ENCODE measurements at regions not wholly inside any gene's neighbourhood (a gene's known extent, or its start where the extent isn't known, plus 50 kb on each side); places are given as distances from the start of the nearest gene placed in this dataset.
A peak's percentile ranks its signal among the peaks of the same experiment; 100 is the strongest.
"Not testable (repeated sequence)": the region's sequence is repeated elsewhere in the genome, so short reads cannot be mapped to it uniquely, and the experiment has no call there.

- no peak for DNase-seq
These were observed 262.3 kb downstream of the TAF11L14 start for GRCh38 chr5:17896605-17897004.

- DNase-seq, result no peak
These were observed 263.5 kb downstream of the TAF11L14 start for GRCh38 chr5:17897776-17898175.

DNA sequence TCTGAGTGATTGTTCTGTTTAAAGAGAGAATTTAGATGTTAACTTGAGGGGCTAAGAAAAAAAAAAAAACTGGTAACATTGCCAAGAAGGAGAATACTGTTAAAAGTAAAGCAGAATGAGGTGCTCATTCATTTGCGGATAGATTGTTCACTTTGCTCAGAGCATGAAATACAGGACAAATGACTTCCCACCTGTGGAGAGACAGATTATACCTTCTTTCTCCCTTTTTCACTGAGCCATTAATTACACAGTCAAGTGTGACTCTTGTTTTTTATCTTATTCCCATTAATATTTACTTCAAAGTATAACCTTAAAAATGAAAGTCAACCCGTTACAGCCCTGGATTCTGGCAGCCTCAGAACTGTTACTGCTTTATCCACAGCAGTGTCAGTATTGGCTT lies 264.5 kb downstream of the TAF11L14 start:
- DNase-seq, result no peak

GRCh38 chr5:17907094-17907493 lies 272.8 kb downstream of the TAF11L14 start:
- no peak for DNase-seq

- DNase-seq, result no peak
These were observed 276.1 kb downstream of the TAF11L14 start for GRCh38 chr5:17910318-17910717.

DNA sequence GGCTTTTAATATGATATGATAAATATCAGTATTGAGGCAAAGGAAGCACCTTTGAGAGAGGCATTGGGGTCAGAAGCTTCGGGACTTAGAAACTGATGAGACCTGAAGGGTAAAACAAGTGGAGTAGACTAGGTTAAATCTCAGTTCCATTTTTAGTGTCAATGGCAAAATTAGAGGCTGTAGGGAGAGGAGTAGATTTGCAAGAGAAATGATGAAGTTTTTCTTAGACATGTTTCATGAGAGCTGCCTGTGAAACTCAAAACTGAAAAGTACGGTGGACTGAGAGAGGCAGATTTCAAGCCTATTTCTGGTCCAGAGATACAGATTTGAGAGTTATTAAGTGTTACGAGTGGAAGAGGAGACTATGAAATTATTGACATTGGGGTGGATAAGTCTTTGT lies 278.5 kb downstream of the TAF11L14 start:
- no peak for DNase-seq

GRCh38 chr5:17916446-17916845 lies 282.2 kb downstream of the TAF11L14 start:
- peak; percentile 44 for DNase-seq

- DNase-seq, result no peak
These were observed 283.2 kb downstream of the TAF11L14 start for GRCh38 chr5:17917465-17917864.

DNA sequence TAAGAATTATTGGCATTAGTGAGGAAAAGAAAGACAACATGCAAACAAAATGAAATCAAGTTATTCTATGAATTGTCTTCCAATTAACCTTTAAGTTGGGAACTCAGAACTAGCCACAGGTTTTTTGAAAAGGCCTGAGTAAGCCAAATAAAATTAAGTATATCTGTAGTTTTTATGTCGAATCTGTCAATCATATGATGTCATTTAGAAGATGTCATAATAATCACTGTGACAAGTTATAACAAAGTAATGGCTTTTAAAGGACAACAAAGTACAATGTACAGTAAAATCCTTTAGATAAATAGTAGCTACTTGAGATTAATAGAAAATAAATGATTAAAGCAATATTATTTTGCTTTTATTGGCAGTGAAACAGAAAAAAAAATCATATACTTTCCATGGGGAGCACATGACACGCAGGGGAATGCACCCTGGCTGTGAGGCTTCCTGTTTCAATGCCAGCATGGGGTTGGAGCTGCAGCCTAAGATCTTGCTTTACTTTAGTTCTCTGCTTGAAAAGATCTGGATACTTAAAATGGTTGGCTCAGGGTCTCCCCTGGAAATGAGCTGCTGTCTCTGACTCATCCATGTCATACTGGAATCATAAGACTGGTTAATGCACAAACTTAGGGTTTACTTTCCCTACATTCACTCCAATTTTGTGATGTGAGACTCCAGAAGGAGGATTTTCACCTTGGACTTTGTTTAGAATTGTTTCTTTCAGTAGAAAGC lies 284.3 kb downstream of the TAF11L14 start:
- DNase-seq, result no peak

GRCh38 chr5:17925276-17925675 lies 291.0 kb downstream of the TAF11L14 start:
- no peak for DNase-seq

DNA sequence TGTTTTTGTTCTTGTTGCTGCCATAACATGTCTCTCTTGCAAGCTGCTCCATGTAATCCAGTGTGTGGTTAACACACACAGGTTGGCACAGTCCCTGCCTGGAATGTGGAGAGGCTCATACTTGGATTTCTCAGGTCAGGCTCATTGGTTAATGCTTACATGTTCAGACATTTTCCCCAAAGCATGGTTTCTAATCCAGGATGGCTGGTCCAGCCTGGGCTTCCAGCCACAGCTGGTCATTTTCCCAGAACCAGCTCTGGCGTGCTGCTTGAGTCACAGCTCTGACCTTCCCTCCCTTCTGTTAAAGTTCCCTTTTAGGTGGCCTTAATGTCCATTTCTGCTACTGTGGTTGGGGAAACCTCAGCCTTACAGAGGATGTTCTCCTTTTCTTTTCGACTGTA lies 294.3 kb downstream of the TAF11L14 start:
- DNase-seq, result peak; percentile 1

DNA sequence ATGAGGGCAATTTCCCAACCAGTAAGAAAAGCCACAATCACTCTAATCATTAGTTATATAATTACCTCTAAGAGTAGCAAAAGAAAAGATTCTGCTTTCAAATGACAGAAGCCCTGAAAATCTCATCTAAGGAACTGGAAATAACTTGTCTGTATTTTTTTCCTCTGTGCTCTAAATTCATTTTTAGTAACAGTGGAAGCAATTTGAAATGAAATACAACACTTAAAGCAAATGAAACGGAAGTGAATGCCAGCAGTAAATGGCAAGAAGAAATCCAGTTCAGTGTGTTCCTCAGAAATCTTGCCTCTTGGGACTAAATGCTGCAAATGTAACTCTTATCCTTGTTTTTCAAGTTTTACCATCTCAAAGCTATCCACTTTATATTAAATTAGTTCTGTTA lies 294.9 kb downstream of the TAF11L14 start:
- DNase-seq, result no peak

DNA sequence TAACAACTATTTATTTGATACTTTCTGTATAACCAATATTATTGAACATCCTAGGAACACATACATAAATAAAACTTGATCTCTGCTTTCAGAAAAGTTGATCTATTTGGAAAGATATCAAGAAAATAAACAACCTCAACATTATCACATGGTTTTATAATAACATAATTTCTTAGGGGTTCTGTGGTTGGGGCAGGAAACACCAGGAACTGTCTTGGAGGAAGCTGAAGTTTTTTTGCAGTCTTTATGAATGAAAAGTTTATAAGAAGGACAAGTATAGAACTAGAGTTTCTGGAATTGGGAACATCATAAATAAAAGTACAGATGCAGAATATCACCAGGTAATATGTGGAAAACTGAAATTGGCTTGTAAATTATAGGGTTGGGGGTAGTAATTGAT lies 296.1 kb downstream of the TAF11L14 start:
- no peak for DNase-seq

GRCh38 chr5:17944046-17944445 lies 309.8 kb downstream of the TAF11L14 start:
- no peak for DNase-seq

DNA sequence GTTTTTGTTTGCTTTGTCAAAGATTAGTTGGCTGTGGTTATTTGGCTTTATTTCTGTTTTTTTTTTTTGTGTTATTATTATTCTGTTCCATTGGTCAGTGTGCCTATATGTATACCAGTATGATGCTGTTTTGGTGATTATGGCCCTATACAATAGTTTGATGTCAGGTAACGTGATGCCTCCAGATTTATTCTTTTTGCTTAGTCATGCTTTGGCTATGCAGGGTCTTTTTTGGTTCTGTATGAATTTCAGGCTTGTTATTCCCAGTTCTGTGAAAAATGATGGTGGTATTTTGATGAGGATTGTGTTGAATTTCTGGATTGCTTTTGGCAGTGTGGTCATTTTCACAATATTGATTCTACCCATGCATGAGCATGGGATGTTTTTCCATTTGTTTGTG lies 312.8 kb downstream of the TAF11L14 start:
- DNase-seq, result no peak

DNA sequence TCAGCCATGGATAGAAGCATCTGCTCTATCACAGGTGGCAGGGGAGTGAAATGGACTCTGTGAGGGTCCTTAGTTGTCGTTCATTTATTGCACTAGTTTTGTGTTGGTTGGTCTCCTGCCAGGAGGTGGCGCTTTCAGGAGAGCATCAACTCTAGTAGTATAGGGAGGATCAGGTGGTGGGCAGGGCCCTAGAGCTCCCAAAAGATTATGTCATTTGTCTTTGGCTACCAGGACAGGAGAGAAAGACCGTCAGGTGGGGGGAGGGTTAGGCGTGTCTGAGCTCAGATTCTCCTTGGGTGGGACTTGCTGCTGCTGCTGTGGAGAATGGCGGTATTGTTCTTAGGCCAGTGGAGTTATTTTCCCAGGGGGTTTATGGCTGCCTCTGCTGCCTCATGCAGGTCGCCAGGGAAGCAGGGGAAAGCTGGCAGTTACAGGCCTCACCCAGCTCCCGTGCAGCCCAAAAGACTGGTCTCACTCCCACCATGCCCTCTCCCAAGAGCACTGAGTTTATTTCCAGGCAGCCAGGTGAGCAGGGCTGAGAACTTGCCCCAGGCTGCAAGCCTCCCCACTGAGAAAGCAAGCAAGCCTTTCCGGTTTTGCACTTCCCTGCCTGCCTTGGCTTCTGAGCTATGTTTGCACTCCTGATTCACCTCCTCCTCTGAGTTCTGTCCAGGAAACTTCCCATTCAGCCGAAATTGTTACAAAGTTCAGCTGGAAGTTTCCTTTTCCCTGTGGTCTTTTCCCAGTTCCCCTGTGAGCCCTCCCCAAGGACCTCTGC lies 317.3 kb downstream of the TAF11L14 start:
- no peak for DNase-seq

- DNase-seq, result no peak
These were observed 318.0 kb downstream of the TAF11L14 start for GRCh38 chr5:17952231-17952630.

- no peak for DNase-seq
These were observed 329.8 kb downstream of the TAF11L14 start for GRCh38 chr5:17964067-17964466.

GRCh38 chr5:17966640-17967402 lies 332.6 kb downstream of the TAF11L14 start:
- DNase-seq, result no peak

GRCh38 chr5:17976404-17976803 lies 342.1 kb downstream of the TAF11L14 start:
- DNase-seq, result no peak

DNA sequence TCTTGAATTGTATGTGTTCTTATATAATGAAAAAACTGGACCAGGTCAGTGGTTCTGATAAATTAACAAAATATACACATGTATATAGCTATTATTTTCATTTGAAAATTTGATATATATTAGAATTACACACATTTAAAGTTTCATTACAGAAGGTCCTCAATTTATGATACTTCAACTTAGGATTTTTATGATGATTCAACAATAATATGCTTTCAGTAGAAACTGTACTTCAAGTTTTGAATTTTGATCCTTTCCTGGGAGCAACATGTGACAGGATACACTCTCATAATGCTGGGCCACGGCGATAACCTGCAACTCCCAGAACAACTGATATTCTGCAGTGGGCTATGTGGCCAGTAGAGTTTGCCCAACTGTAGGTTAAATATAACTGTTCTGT lies 344.7 kb downstream of the TAF11L14 start:
- no peak for DNase-seq

DNA sequence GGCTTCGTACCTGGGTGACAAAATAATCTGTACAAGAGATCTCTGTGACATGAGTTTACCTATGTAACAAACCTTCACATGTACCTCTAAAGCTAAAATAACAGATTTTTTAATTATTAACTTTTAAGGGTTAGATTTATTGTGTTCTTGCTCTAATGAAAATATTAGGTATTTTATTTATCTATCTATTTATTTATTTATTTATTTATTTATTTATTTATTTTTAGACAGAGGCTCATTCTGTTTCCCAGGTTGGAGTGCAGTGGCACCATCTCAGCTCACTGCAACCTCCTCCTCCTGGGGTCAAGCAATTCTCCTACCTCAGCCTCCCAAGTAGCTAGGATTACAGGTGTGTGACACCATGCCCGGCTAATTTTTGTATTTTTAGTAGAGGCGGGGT lies 348.4 kb downstream of the TAF11L14 start:
- not testable (repeated sequence) for DNase-seq

- no peak for DNase-seq
These were observed 354.8 kb downstream of the TAF11L14 start for GRCh38 chr5:17989036-17989435.

All from GDM1 (cell line).